Hindlimb muscle (tissue), 1 donor: ENCODE measurements at regions not wholly inside any gene's neighbourhood (a gene's known extent, or its start where the extent isn't known, plus 50 kb on each side); places are given as distances from the start of the nearest gene placed in this dataset.
"Not testable (repeated sequence)": the region's sequence is repeated elsewhere in the genome, so short reads cannot be mapped to it uniquely, and the experiment has no call there.

Experiments used
- DNase-seq: peaks from one replicate; pipeline ENCODE4 v3.0.0-alpha.2; 2013

DNA sequence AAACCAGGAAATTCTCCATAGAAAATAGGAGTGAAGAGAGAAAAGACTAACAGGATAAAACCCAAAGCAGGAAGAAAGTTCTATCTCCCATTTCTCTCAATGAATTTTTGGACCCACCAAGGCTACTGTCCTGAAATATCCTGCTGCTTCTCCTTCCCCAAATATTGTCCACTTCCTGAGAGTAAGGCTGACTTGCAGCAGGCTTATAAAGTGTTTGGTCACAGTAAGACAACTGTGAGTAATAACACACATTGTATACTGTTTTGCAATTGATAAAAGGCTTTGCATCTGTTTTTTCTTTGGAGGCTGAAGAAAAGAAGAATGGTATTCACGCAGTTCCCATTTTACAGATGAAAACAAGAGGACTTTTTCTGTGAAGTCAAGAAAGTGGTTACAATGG lies 52.8 kb downstream of the FOXD4L6 start:
- not testable (repeated sequence) for DNase-seq

- peak; percentile 15 for DNase-seq
These were observed 54.0 kb downstream of the FOXD4L6 start for GRCh38 chr9:41074356-41074942.

DNA sequence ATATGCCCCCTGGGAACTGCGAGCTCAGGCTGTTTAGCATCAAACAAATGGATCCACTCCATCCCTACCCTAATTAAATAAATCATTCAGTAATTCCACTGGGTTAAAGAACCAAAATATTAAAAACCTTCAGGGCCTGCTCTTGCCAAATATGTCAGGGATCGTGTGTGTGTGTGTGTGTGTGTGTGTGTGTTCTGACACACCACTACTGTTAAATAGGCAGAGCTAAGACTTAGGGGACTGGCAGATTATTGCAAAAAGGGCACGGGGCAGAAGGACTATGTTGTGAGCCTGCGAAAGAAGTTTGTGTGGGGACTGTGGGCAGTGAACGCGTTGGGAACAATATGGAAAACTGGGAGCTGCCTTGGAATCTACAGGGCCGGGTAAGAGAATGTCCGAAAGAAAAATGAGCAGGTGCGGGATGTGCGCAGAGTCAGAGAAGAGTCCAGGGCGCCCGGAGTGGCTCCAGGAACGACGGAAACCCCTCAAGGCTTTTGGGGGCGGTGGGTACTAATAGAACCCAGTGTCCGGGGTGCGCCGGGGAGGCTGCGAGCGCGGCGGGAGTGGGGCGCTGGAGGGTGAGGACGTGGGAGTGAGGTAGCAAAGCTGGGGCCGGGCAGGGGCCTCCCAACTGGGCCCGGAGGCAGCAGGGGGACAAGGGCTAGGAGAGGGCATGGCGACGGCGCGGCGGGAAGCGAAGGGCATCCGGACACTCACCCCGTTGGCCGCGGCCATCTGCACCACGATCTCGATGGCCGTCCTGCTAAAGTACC lies 54.8 kb downstream of the FOXD4L6 start:
- not testable (repeated sequence) for DNase-seq

- DNase-seq: not testable (repeated sequence)
These were observed 64.2 kb downstream of the FOXD4L6 start for GRCh38 chr9:41064125-41064795.

DNA sequence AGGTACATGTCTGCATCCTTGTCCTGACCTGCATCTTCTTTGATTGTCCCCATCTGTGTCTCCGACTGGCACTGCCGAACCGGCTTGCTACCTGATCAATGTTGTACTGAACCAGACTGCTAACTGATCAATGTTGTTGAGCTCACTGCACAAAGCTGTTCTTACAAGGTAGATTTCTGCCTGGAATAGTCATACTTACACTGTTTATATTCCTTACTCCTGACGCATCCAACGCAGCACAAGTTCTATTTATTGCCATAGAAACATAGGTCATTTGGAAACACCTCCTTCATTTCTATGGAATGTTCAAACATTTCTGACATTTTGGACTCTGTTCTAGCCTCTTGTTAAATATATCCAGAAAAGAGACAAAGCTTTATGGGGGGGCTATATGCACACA lies 65.2 kb downstream of the FOXD4L6 start:
- DNase-seq: not testable (repeated sequence)

GRCh38 chr9:41059603-41060002 lies 68.9 kb downstream of the FOXD4L6 start:
- not testable (repeated sequence) for DNase-seq

GRCh38 chr9:41053666-41054363 lies 74.7 kb downstream of the FOXD4L6 start:
- not testable (repeated sequence) for DNase-seq

DNA sequence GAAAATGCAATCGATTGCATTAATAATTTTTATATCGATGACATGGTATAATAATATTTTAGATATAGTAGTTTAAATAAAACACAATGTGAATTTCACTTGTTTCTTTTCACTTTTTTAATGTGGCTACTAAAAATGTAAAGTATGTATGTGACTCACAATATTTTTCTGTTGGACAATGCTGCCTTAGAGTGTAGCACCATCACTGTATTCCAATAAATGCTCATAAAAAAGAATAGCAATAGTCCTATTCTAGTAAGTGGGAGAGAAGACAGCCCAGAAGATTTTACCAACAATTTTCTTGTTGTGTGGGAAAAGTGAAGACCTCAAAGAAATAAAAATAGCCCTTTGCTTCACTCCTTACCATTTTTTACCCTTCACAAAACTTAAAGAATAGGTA lies 79.8 kb downstream of the FOXD4L6 start:
- DNase-seq: not testable (repeated sequence)

- not testable (repeated sequence) for DNase-seq
These were observed 80.7 kb downstream of the FOXD4L6 start for GRCh38 chr9:41047792-41048191.

- not testable (repeated sequence) for DNase-seq
These were observed 83.6 kb downstream of the FOXD4L6 start for GRCh38 chr9:41044930-41045329.

DNA sequence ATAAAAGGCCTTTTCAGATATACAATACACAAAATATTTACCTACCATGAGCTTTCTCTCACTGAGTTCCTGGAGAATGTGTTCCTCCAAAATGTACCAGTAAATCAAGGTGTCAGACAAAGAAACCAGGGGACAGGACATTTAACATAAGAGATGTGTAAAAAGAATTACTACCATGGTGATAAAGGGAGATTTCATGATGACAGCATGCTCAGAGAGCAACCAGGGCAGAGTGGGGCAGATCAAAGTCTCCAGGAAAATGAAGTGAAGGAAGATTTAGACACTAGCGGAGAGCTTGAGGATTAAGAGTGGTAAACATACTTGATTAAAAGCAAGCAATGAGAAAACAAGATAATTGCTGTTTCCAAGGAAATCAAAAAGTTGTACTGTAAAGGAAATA lies 85.0 kb downstream of the FOXD4L6 start:
- not testable (repeated sequence) for DNase-seq

DNA sequence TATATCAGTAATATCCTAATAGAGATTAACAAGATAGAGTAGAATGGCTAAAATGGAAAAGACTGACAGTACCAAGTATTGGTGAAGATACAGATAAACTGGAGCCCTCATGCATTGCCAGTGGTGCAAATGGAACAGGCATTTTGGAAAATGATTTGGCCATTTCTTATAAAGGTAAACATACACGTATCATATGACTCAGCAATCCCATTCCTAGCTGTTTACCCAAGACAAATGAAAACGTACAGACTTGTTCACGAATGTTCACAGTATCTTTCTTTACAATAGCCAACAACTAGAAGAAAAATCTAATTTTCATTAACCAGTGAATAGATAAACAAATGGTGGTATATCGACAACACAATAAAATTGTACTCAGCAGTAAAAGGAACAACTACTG lies 86.4 kb downstream of the FOXD4L6 start:
- not testable (repeated sequence) for DNase-seq

- DNase-seq: not testable (repeated sequence)
These were observed 87.7 kb downstream of the FOXD4L6 start for GRCh38 chr9:41040705-41041342.

GRCh38 chr9:41035276-41035675 lies 93.2 kb downstream of the FOXD4L6 start:
- DNase-seq: not testable (repeated sequence)

GRCh38 chr9:41034699-41035197 lies 93.7 kb downstream of the FOXD4L6 start:
- DNase-seq: not testable (repeated sequence)

GRCh38 chr9:41033877-41034276 lies 94.6 kb downstream of the FOXD4L6 start:
- DNase-seq: not testable (repeated sequence)

- not testable (repeated sequence) for DNase-seq
These were observed 95.1 kb downstream of the FOXD4L6 start for GRCh38 chr9:41033360-41033759.

GRCh38 chr9:41026912-41027676 lies 101.4 kb downstream of the FOXD4L6 start:
- DNase-seq: not testable (repeated sequence)

GRCh38 chr9:41022365-41022764 lies 106.1 kb downstream of the FOXD4L6 start:
- DNase-seq: not testable (repeated sequence)

GRCh38 chr9:41019858-41020562 lies 108.5 kb downstream of the FOXD4L6 start:
- DNase-seq: not testable (repeated sequence)

DNA sequence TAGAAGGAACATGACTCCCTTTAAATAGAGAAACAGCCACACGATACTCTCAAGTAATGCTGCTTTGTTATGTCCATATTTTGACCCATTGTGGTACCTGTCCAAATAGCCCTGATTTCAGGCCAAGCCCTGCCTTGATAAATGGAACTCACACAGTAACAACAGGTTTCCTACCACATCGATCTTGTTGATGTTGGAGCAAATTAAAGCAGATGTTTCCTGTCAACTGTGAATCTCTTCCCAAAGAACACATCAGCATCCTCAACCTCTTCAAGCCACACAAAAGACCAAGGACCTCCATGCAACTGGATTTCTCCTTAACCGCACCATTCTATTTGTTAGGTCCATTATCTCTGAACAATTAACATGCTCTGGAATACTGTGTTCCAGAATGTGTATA lies 109.5 kb downstream of the FOXD4L6 start:
- DNase-seq: not testable (repeated sequence)
